Endothelial cell of hepatic sinusoid (primary cell): ENCODE measurements at regions not wholly inside any gene's neighbourhood (a gene's known extent, or its start where the extent isn't known, plus 50 kb on each side); places are given as distances from the start of the nearest gene placed in this dataset.
"Not testable (repeated sequence)": the region's sequence is repeated elsewhere in the genome, so short reads cannot be mapped to it uniquely, and the experiment has no call there.

ENCODE experiments used
- in situ Hi-C: cut with HindIII; loops from 2 replicates; pipeline ENCODE4 v1.10.0; 2017; ENCODE audit warnings: low sequenced_read_pairs

DNA sequence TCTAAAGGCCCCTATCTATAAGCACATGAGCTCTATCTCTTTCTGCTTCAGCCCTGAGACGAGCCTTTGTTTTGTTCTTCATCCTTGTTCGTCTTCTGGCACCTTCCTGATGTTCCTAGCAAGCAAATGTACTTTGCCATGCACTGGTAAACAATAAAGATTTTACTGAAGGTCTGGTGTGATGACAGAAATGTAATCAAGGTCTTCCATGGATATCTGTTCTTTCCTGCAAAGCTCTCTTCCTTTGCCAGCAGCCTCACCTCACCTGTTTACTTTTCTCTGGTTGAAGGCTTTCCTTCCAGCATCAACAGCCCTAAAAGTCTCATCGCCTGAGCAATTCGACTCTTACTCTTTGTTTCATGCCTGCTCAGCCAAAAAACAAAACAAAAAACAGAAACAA, 330.3 kb downstream of the PCNX1 start:
- in situ Hi-C loops, result loop anchor here (5.0 kb wide), 1 partner anchor 40 kb away; no protein-coding TSS in a partner anchor

DNA sequence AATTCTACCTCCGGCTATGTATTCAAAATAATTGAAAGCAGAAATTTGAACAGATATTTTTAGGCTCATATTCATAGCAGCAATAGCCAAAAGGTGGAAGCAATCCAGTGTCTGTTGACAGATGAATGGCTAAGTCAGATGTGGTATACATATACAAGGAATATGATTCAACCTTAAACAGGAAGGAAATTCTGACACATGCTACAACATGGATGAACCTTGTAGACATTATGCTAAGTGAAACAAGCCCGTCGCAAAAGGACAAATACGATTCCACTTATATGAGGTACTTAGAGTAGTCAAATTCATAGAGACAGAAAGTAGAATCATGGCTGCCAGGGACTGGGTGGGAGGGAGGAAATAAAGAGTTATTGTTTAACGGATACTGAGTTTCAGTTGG, 331.6 kb downstream of the PCNX1 start:
- in situ Hi-C loops, result loop anchor here (5.0 kb wide), 1 partner anchor 42 kb away; no protein-coding TSS in a partner anchor

DNA sequence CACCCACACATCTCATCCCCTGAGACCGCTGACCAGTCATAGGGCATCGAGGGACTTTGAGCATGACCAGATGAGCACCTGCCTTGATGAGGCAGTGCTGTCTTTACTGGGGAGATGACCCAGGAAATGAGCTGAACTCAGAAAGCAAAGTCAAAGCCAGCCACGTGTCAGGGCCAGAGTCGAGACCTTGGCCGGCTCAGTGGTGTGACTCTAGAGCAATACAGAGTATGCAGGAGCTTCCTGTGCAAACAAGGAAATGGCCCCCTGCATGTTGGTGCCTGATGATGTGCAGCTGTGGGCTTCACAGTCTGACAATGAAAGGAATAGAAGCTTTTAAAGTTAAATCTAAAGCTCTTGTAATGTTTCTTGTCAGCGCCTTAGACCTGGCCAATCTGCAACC, 332.9 kb downstream of the PCNX1 start:
- in situ Hi-C loops, result no loop called here

- in situ Hi-C loops, result no loop called here
These were observed 333.7 kb downstream of the PCNX1 start for GRCh38 chr14:71240866-71241520.

- in situ Hi-C loops, result no loop called here
These were observed 335.0 kb downstream of the PCNX1 start for GRCh38 chr14:71242237-71242748.

- in situ Hi-C loops, result no loop called here
These were observed 336.4 kb downstream of the PCNX1 start for GRCh38 chr14:71243697-71244096.

DNA sequence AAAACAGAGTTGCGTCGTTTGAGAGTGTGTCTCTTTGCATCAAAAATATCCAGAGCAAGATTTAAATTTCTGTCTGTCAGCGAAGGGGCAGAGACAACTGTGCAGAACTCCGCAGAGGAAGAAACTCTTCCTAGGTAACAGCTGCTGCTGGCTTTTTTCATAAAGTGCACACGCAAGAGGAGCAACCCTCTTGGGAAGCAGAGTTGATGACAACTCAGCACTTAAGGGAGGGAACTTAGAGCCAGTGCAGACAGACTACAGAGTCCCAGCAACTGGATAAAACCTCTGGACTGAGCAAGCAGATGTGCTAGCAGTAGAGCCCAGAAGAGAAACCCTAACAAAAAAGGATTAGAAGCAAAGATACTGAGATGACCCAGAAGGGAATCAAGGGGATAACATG, 337.1 kb downstream of the PCNX1 start:
- in situ Hi-C loops, result no loop called here

GRCh38 chr14:71245659-71246361, 338.6 kb downstream of the PCNX1 start:
- in situ Hi-C loops, result no loop called here

DNA sequence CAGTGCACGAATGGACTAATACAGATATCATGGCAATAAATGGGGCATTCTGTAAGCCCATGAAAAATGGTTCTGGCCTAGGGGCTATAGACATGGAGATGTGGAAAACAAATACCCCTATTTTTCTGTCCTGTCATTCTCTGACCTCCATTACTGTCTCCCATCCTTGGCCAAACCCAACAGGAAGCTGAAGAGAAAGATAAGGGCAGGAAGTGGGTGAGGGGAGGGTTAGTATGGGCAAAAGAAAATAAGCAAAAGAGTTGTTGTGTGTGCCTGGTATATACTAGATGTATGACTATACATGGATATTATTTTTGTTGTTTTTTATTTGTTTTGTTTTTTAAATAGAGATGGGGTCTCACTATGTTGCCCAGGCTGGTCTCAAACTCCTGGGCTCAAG, 339.3 kb downstream of the PCNX1 start:
- in situ Hi-C loops, result no loop called here

- in situ Hi-C loops, result no loop called here
These were observed 339.8 kb downstream of the PCNX1 start for GRCh38 chr14:71247106-71247505.

- in situ Hi-C loops, result no loop called here
These were observed 340.9 kb downstream of the PCNX1 start for GRCh38 chr14:71248194-71248593.

GRCh38 chr14:71250347-71250746, 343.1 kb downstream of the PCNX1 start:
- in situ Hi-C loops, result no loop called here

DNA sequence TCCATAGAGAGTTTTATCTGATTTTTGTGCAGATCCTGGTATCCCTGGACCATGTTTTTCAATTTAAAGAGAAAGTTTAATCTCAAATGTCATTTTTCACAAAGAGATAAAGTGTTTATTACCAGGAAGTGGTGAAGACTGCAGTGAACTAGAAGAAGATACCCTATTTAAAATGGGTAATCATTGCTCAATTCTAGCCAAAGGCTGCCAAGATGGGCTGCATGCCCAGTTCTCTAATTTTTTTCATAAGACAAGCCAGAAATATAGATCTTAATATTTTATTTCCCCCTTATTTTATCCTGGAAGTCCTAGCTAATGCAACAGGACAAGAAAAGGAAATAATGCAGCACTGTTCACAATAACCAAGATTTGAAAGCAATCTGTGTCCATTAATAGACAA, 343.5 kb downstream of the PCNX1 start:
- in situ Hi-C loops, result no loop called here

DNA sequence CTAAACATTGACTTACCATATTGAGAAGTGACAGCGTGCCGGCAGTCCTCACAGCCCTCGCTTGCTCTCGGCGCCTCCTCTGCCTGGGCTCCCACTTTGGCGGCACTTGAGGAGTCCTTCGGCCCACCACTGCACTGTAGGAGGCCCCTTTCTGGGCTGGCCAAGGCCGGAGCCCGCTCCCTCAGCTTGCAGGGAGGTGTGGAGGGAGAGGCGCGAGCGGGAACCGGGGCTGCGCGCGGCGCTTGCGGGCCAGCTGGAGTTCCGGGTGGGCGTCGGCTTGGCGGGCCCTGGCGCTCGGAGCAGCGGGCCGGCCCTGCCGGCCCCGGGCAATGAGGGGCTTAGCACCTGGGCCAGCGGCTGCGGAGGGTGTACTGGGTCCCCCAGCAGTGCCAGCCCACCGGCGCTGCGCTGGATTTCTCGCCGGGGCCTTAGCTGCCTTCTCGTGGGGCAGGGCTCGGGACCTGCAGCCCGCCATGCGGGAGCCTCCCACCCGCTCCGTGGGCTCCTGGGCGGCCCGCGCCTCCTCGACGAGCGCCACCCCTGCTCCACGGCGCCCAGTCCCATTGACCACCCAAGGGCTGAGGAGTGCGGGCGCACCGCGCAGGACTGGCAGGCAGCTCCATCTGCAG, 346.9 kb downstream of the PCNX1 start:
- in situ Hi-C loops, result not testable (repeated sequence)

DNA sequence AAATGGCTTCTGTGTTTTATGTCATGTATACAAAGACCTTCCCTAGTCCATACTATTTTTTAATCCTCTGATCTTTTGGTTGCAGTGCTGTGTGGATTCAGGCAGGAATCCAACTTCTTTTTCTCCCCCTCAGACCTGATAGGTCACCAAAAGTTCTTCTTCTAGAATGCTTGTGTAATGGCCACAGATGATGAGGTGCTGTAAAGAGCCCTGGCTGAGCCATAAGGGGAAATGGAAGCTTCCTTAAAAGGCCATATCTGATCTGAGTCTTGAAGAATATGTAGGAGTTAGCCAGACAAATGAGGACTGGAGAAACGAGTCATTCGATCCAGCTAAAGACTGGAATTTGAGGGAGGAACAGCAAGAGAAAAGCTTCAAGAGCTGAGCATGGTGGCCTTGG, 353.9 kb downstream of the PCNX1 start:
- in situ Hi-C loops, result no loop called here

DNA sequence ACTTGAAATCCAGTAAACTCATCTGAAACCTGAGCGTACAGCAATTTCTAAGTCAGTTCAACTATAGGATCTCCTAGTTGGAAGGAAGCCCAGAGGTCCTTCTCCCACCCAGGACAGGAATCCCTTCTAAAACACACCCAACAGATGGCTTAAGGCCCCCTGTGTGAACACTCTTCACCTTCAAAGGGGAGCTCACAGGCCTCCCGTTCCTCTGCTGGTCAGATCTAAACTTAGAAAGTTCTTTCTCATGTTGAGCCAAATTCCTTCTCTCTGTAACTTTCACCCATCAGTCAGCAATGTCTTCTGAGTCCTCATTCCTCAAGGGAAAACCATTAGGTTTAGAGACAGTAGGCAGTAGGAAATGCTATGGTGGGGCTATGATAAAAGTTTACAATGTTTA, 355.2 kb downstream of the PCNX1 start:
- in situ Hi-C loops, result no loop called here

- in situ Hi-C loops, result no loop called here
These were observed 357.0 kb downstream of the PCNX1 start for GRCh38 chr14:71264260-71264659.

DNA sequence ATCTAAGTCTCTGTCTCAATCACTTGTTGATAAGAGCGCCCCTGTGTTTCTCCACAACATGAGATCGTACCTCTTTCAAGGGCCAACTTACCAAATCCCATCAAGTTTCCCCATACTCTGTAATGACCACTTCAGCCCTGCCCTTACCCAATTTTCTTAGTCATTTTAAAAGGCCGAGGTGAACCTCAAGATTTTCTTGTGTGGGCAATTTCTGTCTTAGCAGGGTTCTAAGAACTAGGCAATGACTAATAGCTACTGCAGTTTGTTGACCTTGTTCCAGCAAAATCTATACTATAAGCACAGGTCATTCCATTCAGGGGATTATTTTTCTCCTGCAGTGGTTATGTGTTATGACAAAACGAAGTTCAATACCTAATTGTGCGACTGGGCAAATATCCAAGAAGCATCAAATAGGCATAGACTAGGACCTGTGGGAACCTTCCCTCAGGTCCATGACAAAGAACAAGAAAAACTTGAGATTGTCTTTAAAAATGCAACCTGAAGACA, 359.8 kb downstream of the PCNX1 start:
- in situ Hi-C loops, result no loop called here

GRCh38 chr14:71267691-71268090, 360.4 kb downstream of the PCNX1 start:
- in situ Hi-C loops, result no loop called here

- in situ Hi-C loops, result loop anchor here (10.0 kb wide), 1 partner anchor 125 kb away; no protein-coding TSS in a partner anchor
These were observed 362.9 kb downstream of the PCNX1 start for GRCh38 chr14:71270111-71270510.

- in situ Hi-C loops, result loop anchor here (10.0 kb wide), 1 partner anchor 127 kb away; no protein-coding TSS in a partner anchor
These were observed 364.1 kb downstream of the PCNX1 start for GRCh38 chr14:71271166-71271945.
